ENCODE measurements at regions not wholly inside any gene's neighbourhood (a gene's known extent, or its start where the extent isn't known, plus 50 kb on each side); places are given as distances from the start of the nearest gene placed in this dataset.

DNA sequence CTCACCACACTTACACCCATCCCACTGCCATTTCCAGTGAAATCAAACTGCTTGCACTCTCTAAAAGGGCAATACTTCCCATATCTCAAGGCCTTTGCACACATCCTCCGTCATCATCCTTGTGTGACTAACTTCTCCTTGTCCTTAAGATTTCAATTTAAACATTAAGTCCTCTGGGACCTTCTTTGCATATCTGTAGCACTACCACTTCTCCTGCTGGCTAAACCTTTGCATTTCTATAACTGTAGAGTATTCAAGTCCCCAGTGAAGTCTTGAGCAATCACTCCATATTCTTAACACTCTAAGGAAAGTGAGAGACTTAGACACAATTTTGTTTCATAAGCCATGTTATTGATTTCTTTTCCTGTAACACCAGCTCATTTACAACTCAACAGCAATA lies 136.8 kb upstream of the EPHA4 start:
- intact Hi-C loops (cut with micrococcal nuclease; ENCODE audit: unreplicated experiment) = no loop called here
- no peaks in the 10 kb centered on the region for H3K4me1 ChIP-seq (ENCODE audit: insufficient read depth, low read length)
- WGBS (ENCODE audit: low lambda C conversion rate) = 2% methylated on average over 1 of the region's 1 CpG
- TF ChIP-seq ZFP36 (IDR thresholded peaks at IDR 0.05; ENCODE audit: borderline replicate concordance, low read depth, low read length, partially characterized antibody) = no peak
- no peak overlapping the region for H3K4me3 ChIP-seq (replicated peaks in 1 of 3; ENCODE audit: insufficient read depth in 1 of 3, low read depth in 2 of 3, low read length in 3 of 3)
- no peak overlapping the region for H3K9ac ChIP-seq (ENCODE audit: insufficient read depth, low read depth, low read length)
- ATAC-seq (no peak), DNase-seq (ENCODE audit: low spot score) (no peak), FAIRE-seq (no peak)
- H3K9me3 ChIP-seq (ENCODE audit: low read length) = peaks cover 48% of the 10 kb centered on the region
- in situ Hi-C loops (cut with HindIII; ENCODE audit: extremely low pct_ligation_motif_present, low pct_unique_long_range_greater_than_20kb) = no loop called here
- POLR2A ChIA-PET = no interaction called here
- H4K20me1 ChIP-seq (ENCODE audit: insufficient read depth, low read length) = no peaks in the 10 kb centered on the region
- no peaks in the 10 kb centered on the region for H3K36me3 ChIP-seq (replicated peaks in 1 of 2; ENCODE audit: control insufficient read depth in 1 of 2, insufficient read depth in 2 of 2, low read length in 2 of 2)
- no peak overlapping the region for H3K4me2 ChIP-seq (ENCODE audit: low read depth, low read length)
- BruUV-seq (replicated peaks) = no TSS peak
- H3K27ac ChIP-seq (ENCODE audit: extremely low read length, insufficient read depth, low read length) = no peak overlapping the region
- no peak overlapping the region for H2AFZ ChIP-seq (ENCODE audit: low read length)
- H3K79me2 ChIP-seq (ENCODE audit: insufficient read depth, low read length) = no peaks in the 10 kb centered on the region
- no peaks in the 10 kb centered on the region for H3K27me3 ChIP-seq (ENCODE audit: control insufficient read depth in 1 of 2, insufficient read depth in 2 of 2, low read length in 2 of 2)
- CTCF ChIA-PET (ENCODE audit: low intra/inter-chr PET ratio, low total read pairs) = no interaction called here

DNA sequence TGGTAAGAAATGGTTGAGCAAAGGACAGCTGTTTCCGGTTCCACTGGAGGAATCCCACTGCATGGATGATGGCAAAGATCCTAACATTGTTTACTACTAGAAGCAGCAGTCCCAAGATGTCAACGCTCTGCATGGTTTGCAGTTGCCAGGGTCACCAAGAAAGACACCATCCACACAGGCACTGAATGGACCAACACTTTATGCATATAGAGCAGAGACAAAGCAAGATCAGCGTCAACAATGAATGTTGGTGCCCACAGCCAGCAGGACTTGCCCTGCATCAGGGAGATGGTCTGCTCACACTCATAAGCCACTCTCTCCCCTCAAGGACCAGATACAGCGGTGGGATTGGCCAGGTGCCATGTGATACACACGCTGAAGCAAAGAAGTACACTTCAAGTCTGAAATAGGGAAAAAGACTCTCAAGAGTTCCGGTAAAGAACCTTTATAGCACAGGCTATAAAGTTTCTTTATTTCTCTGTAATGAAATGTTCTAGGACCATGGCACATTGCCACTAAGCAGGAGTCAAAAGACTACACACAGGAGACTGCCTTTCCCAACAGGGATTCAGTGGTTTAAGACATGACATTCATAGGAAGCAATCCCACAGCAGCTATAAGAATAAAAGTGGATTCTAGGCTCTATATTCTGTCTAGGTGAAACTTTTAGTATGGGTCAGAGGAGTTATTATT lies 133.2 kb upstream of the EPHA4 start:
- no peak for ATAC-seq
- no peaks in the 10 kb centered on the region for H3K4me1 ChIP-seq (ENCODE audit: insufficient read depth, low read length)
- H3K27ac ChIP-seq (ENCODE audit: extremely low read length, insufficient read depth, low read length) = no peak overlapping the region
- peaks cover 28% of the 10 kb centered on the region for H3K9me3 ChIP-seq (ENCODE audit: low read length)
- DNase-seq (ENCODE audit: low spot score) = no peak
- no peaks in the 10 kb centered on the region for H3K27me3 ChIP-seq (ENCODE audit: control insufficient read depth in 1 of 2, insufficient read depth in 2 of 2, low read length in 2 of 2)
- in situ Hi-C loops (cut with HindIII; ENCODE audit: extremely low pct_ligation_motif_present, low pct_unique_long_range_greater_than_20kb) = no loop called here
- intact Hi-C loops (cut with micrococcal nuclease; ENCODE audit: unreplicated experiment) = no loop called here
- H3K36me3 ChIP-seq (replicated peaks in 1 of 2; ENCODE audit: control insufficient read depth in 1 of 2, insufficient read depth in 2 of 2, low read length in 2 of 2) = no peaks in the 10 kb centered on the region
- H3K9ac ChIP-seq (ENCODE audit: insufficient read depth, low read depth, low read length) = no peak overlapping the region
- no peak for TF ChIP-seq ZFAT (CRISPR knock-in tag; conservative IDR thresholded peaks at IDR 0.05)
- no peak for TF ChIP-seq ZNF790 (CRISPR knock-in tag; IDR thresholded peaks at IDR 0.05; ENCODE audit: borderline replicate concordance)
- TF ChIP-seq, protein P1, sequence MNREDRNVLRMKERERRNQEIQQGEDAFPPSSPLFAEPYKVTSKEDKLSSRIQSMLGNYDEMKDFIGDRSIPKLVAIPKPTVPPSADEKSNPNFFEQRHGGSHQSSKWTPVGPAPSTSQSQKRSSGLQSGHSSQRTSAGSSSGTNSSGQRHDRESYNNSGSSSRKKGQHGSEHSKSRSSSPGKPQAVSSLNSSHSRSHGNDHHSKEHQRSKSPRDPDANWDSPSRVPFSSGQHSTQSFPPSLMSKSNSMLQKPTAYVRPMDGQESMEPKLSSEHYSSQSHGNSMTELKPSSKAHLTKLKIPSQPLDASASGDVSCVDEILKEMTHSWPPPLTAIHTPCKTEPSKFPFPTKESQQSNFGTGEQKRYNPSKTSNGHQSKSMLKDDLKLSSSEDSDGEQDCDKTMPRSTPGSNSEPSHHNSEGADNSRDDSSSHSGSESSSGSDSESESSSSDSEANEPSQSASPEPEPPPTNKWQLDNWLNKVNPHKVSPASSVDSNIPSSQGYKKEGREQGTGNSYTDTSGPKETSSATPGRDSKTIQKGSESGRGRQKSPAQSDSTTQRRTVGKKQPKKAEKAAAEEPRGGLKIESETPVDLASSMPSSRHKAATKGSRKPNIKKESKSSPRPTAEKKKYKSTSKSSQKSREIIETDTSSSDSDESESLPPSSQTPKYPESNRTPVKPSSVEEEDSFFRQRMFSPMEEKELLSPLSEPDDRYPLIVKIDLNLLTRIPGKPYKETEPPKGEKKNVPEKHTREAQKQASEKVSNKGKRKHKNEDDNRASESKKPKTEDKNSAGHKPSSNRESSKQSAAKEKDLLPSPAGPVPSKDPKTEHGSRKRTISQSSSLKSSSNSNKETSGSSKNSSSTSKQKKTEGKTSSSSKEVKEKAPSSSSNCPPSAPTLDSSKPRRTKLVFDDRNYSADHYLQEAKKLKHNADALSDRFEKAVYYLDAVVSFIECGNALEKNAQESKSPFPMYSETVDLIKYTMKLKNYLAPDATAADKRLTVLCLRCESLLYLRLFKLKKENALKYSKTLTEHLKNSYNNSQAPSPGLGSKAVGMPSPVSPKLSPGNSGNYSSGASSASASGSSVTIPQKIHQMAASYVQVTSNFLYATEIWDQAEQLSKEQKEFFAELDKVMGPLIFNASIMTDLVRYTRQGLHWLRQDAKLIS (CRISPR knock-in tag; IDR thresholded peaks at IDR 0.05) = no peak
- TF ChIP-seq CHD4 (IDR thresholded peaks at IDR 0.05; ENCODE audit: borderline replicate concordance, low read length) = no peak
- H2AFZ ChIP-seq (ENCODE audit: low read length) = no peak overlapping the region
- CTCF ChIA-PET (ENCODE audit: low intra/inter-chr PET ratio, low total read pairs) = no interaction called here
- H3K4me2 ChIP-seq (ENCODE audit: low read depth, low read length) = no peak overlapping the region
- WGBS (ENCODE audit: low lambda C conversion rate) = 22% methylated on average over 6 of the region's 6 CpGs
- BruUV-seq (replicated peaks) = no TSS peak
- H3K79me2 ChIP-seq (ENCODE audit: insufficient read depth, low read length) = no peaks in the 10 kb centered on the region
- no peaks in the 10 kb centered on the region for H4K20me1 ChIP-seq (ENCODE audit: insufficient read depth, low read length)
- POLR2A ChIA-PET = no interaction called here
- no peak overlapping the region for H3K4me3 ChIP-seq (replicated peaks in 1 of 3; ENCODE audit: insufficient read depth in 1 of 3, low read depth in 2 of 3, low read length in 3 of 3)
- no peak for FAIRE-seq

All from HepG2 (cell line).